Neutrophil (primary cell): ENCODE measurements at regions not wholly inside any gene's neighbourhood (a gene's known extent, or its start where the extent isn't known, plus 50 kb on each side); places are given as distances from the start of the nearest gene placed in this dataset.

Source experiments
- H3K27ac ChIP-seq: fragments of 200-600 bp; sonication (generic); 2 replicates; pipeline ENCODE4 v1.5.1; 2016; ENCODE audit warnings: mild to moderate bottlenecking, moderate library complexity
- H3K27me3 ChIP-seq: fragments of 200-600 bp; sonication (generic); 2 replicates; pipeline ENCODE4 v1.6.0; 2016; ENCODE audit warnings: mild to moderate bottlenecking
- H3K36me3 ChIP-seq: fragments of 200-600 bp; sonication (generic); 2 replicates; pipeline ENCODE4 v1.5.1; 2017
- H3K4me1 ChIP-seq, 2 experiments: fragments of 200-600 bp in 1 of 2; sonication (generic) in 1 of 2; 1 replicate in 1 of 2; 2 replicates in 1 of 2; pipeline versions ENCODE4 v1.5.1 to v1.6.1; 2013 to 2016; ENCODE audit warnings: low read depth in 1 of 2, low read length in 1 of 2, mild to moderate bottlenecking in 1 of 2, moderate library complexity in 1 of 2; ENCODE audit not compliant: control insufficient read depth in 1 of 2, insufficient read depth in 1 of 2
- H3K4me3 ChIP-seq, 2 experiments: fragments of 200-600 bp in 1 of 2; sonication (generic) in 1 of 2; 1 replicate in 1 of 2; 2 replicates in 1 of 2; pipeline ENCODE4 v1.5.1; 2013 to 2016; ENCODE audit warnings: low read depth in 1 of 2, low read length in 1 of 2, mild to moderate bottlenecking in 1 of 2, moderate library complexity in 1 of 2
- H3K9me3 ChIP-seq: fragments of 200-600 bp; sonication (generic); 2 replicates; pipeline ENCODE4 v1.5.1; 2016
- TF ChIP-seq, protein P1 (sequence below): fragments of 200-600 bp; sonication (generic); IDR thresholded peaks from 2 replicates; pipeline ENCODE4 v1.5.1; 2016; ENCODE audit warnings: antibody characterized with exemption

DNA sequence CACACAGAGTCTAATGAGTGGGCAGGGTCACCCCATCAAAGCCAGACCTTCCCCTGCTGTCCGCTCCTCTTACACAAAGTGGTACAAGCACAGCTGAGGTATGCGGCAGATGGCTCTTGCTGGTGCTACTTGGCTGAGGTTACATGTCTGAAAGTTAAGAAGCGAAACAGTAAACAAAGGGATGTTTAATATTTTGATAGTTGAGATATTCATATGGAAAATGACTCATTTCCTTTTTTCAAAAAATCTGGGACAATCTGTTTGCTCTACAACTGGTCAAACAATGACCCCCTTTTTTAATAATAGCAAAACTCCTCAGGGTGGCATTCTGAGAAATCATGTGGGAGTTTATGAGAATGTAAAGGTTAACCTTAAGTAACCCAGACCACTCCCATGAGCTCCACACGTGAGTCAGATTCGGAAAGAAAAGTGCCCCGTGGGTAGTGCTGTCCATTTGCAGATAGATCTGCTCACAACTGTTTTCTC lies 245.3 kb downstream of the TBXT start:
- TF ChIP-seq, protein P1, sequence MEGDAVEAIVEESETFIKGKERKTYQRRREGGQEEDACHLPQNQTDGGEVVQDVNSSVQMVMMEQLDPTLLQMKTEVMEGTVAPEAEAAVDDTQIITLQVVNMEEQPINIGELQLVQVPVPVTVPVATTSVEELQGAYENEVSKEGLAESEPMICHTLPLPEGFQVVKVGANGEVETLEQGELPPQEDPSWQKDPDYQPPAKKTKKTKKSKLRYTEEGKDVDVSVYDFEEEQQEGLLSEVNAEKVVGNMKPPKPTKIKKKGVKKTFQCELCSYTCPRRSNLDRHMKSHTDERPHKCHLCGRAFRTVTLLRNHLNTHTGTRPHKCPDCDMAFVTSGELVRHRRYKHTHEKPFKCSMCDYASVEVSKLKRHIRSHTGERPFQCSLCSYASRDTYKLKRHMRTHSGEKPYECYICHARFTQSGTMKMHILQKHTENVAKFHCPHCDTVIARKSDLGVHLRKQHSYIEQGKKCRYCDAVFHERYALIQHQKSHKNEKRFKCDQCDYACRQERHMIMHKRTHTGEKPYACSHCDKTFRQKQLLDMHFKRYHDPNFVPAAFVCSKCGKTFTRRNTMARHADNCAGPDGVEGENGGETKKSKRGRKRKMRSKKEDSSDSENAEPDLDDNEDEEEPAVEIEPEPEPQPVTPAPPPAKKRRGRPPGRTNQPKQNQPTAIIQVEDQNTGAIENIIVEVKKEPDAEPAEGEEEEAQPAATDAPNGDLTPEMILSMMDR, result no peak
- H3K27ac ChIP-seq, result no peak overlapping the region
- H3K27me3 ChIP-seq, result no peaks in the 10 kb centered on the region
- no peak overlapping the region for H3K4me3 ChIP-seq
- H3K9me3 ChIP-seq, result no peaks in the 10 kb centered on the region
- H3K4me1 ChIP-seq, result no peaks in the 10 kb centered on the region
- no peaks in the 10 kb centered on the region for H3K36me3 ChIP-seq

DNA sequence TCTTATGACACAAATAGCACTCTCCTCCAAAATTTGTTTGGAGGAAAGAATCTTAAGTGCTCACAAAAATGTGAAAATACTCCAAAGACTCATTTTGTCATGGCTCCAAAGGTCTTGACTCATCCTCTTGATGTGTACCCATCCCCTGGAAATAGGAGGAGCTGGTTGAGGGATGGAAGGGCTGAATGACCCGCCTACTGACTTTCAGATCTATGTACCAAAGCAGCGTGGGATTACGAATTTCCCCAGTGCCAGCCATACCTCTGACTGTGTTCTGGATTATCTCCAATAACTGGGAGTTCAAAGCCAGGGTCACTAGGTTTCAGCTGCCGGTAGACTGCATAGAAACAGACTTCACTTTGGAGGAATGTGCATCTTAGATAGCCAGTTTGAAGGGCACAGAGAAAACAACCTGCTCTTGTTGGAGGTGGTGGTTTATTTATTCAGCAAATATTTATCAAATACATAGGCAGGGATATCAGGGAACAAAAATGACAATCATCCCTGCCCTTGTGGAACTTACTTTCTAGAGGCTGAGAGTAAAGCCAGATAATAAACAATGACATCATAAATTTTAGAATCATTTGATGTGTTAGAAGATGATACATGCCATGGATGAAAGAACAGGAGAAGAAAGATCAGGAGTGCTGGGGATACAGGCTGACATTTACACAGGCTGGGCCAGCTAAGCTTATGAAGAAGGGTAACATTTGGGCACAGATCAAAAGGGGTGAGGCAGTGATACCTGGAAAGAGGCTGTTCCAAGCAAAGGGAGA lies 246.6 kb downstream of the TBXT start:
- Histone ChIP-seq H3K27ac (no peak overlapping the region), H3K4me3 (no peak overlapping the region), H3K4me1 (no peaks in the 10 kb centered on the region), H3K36me3 (no peaks in the 10 kb centered on the region), H3K9me3 (no peaks in the 10 kb centered on the region), H3K27me3 (no peaks in the 10 kb centered on the region)
- TF ChIP-seq, protein P1, result no peak

DNA sequence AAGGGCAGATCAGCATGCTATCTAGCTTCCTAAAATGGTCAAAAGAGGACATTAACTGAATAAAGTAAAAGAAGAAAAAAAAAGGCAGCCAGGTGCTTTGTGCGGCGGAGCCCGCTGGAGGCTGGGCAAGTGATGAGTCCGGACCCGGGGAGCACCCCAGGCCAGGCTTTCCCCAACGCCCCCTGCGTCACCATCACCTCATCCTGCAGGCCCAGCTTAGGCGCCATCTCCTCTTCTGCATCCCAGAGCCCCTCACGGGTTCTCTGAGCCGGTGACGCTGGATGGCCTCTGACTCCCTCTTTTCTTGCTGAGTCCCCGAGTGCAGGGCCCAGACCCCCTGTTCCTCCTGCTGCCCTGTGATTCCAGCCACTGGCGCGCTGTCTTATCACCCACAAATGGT lies 250.1 kb downstream of the TBXT start:
- Histone ChIP-seq H3K4me1 (no peaks in the 10 kb centered on the region), H3K9me3 (no peaks in the 10 kb centered on the region), H3K27me3 (no peaks in the 10 kb centered on the region), H3K4me3 (no peak overlapping the region), H3K36me3 (no peaks in the 10 kb centered on the region), H3K27ac (no peak overlapping the region)
- TF ChIP-seq, protein P1, result no peak

DNA sequence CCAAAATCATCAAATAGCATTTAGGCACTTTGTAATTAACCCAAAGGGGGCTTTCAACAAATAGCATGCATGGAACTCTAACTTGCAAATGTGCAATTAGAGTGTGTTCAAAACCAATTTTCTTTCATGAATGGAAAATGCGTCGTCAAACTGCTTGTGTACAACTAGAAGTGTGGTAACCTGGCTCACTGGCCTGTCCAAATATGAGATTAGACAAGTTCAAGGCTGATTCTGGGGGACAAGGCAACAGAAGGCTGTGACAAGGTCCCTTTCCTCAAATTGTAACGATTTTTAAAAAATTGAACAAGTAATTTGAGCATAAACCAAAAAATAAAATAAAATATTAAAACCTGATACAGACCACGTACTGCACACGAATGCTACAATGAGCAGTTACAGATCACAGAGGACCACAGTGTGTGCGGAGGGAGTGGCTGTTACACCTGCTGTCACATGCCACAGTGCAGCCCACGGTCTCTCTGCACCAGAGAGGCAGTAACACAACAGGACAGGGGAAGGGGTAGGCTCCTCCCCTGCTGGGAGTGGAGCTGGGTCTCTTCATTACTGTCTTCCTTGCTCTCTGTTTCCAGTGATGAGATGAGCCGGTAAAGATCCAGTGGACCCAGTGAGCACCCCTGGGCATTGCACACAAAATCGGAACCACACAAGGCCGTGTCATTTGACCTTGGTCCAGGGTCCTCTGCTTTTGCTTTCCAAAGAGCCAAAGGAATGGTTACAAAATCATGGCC lies 252.2 kb upstream of the PDE10A start:
- no peaks in the 10 kb centered on the region for H3K9me3 ChIP-seq
- H3K4me3 ChIP-seq, result no peak overlapping the region
- no peak overlapping the region for H3K27ac ChIP-seq
- H3K4me1 ChIP-seq, result no peaks in the 10 kb centered on the region
- H3K36me3 ChIP-seq, result no peaks in the 10 kb centered on the region
- TF ChIP-seq, protein P1, result no peak
- H3K27me3 ChIP-seq, result no peaks in the 10 kb centered on the region

DNA sequence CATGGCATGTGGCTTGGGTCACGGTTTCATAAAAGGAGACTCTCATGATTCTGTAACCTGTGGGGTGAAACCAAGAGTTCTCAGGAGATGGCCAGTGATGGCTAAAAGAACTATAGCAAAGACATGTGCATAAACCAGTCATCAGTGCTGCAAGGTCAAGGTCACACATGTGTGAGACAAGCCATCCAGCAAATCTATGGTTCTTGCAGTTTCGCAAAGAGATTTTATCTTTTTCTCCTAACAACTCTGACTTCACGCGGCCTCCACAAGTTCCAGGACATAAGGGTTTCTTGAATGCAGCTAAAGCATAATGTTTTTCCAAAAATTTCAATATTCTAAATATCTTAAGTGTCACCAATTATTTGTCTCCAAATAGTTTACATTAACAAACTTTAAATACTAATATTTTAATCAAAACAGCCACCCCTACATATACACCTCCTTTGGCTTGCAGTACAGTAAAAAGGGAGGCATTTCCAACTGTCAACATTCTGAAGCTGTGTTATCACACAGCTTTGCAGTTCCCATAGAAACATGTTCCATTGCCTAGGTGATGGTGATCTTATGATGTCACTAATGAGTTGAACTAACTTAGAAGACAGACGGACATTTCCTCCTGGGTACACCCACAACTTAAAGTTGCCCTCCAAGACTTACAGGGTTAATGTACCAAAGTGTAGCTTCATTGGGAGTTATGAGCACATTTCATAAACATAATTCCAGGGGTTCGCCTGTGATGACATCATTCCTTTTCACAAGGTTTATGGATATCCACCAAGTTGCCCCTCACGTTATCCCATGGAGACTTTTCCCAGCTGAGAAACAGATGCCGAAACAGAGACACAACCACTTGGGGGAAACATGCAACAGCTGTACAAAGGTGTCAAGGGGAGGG lies 250.9 kb upstream of the PDE10A start:
- no peaks in the 10 kb centered on the region for H3K36me3 ChIP-seq
- no peak overlapping the region for H3K4me3 ChIP-seq
- no peak overlapping the region for H3K27ac ChIP-seq
- no peaks in the 10 kb centered on the region for H3K4me1 ChIP-seq
- H3K9me3 ChIP-seq, result no peaks in the 10 kb centered on the region
- no peaks in the 10 kb centered on the region for H3K27me3 ChIP-seq
- TF ChIP-seq, protein P1, result no peak
